Activated CD4-positive, alpha-beta T cell treated with anti-CD3 and anti-CD28 coated beads, Interleukin-2, Interleukin-4, amounts not matched to agents 100 ng/mL and 50 ng/mL, durations not matched to agents 16 hours and 8 hours (primary cell): ENCODE measurements at regions not wholly inside any gene's neighbourhood (a gene's known extent, or its start where the extent isn't known, plus 50 kb on each side); places are given as distances from the start of the nearest gene placed in this dataset.
"Not testable (repeated sequence)": the region's sequence is repeated elsewhere in the genome, so short reads cannot be mapped to it uniquely, and the experiment has no call there.

ENCODE experiments used
- DNase-seq: peaks from one replicate; pipeline ENCODE4 v3.0.0-alpha.2; 2020; ENCODE audit warnings: low spot score

DNA sequence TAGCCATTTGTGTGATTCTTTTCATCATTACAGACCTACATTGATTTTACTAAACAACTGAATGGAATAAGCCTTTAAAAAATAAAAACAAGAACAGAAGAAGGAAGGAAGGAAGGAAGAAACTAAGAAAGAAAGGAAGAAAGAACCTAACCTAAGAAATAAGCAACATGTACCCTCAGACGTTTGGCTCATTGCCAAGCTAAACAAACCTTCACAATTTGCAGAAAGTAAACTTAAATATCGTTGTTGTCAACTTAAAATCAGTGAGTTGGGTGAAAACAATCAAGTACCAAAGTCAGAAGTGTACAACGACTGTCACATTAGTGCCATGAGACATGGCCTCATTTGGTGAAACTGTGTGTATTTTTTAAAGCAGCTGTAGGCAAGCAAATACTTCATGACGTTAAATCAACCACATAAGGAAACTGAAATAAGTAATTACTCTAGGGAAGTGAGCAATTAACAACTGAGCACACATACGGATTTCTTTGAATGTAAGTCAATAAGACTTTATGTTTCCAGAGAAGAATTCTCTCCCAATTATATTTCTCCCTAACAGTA, 313.1 kb upstream of the TMPRSS15 start:
- no peak for DNase-seq

DNA sequence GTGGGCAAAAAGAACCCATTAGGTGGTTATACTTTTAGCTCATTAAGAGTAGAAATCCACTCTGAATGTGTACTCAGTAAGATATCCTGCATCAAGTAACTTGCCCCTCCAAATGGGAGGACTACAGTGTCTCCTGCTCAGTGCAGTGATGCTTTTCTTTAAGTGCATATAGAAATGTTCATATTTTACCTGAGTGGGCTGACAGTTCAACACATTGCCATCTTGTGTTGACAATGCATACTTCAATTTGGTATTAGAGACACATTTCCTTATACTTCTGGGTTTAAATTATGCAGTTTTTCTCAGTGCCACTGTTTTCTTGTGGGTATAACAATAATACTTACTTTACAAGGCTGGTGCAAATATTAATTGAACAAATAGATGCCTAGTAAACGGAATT, 318.6 kb upstream of the TMPRSS15 start:
- no peak for DNase-seq

- no peak for DNase-seq
These were observed 319.6 kb upstream of the TMPRSS15 start for GRCh38 chr21:18723171-18723570.

GRCh38 chr21:18725653-18726052, 322.1 kb upstream of the TMPRSS15 start:
- DNase-seq, result peak; percentile 0

DNA sequence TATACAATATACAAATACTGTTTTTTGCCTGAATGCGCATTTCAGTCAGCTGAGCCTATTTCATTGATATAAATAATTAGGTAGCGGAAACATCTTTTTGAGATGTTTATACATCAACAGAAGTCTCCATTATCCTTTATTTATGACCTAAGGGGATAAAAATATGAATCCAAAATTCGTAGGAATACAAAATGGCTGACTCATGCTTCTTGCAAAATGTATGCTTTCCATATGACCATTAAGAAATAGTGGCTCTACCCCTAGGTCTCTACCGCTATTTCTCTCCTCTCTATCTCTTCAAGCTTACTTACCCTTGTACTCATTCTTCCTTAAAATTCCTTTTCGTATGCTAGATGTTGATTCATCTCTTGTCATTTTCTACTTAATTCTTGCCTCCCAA, 338.4 kb upstream of the TMPRSS15 start:
- DNase-seq, result no peak

- DNase-seq, result no peak
These were observed 339.9 kb upstream of the TMPRSS15 start for GRCh38 chr21:18743531-18743930.

DNA sequence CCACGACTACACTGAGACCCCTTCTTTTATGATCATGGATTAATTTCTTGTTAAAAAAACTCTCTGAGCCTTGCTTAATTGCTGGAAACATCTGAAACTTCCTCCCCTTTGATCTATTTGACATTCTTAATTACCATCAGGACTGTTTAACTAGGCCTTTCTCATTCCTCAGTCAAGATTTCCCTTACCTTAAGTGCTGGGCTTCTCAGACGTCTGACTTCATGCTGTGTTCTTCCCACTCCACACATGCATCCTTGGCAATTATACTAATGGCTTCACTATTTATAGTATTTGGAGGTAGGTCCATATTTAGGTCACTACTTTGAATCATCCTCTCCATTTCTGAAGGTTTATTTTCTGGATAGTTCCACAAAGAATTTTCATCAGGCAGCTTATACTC, 341.3 kb upstream of the TMPRSS15 start:
- no peak for DNase-seq

GRCh38 chr21:18752894-18753293, 349.3 kb upstream of the TMPRSS15 start:
- DNase-seq, result not testable (repeated sequence)

- DNase-seq, result not testable (repeated sequence)
These were observed 352.7 kb upstream of the TMPRSS15 start for GRCh38 chr21:18756272-18756671.

DNA sequence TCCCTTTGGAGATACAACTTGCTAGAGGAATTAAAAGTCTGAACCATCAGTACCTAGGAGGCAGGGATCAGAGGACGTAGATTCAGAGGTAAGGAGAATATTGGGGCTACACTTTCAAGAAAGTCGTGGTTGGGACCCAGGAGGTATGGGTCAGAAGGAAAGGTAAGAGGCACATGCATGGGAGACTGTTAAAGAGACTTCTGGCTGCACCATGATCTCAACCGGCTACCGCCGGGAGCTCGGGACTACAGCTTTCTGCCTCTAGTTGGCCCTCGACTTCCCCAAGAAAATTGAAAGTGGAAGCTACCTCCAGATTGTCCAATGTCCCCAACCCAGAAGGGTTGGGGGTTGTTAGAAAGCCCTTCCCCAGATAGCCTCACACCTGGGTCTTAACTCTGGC, 355.7 kb upstream of the TMPRSS15 start:
- DNase-seq, result no peak

DNA sequence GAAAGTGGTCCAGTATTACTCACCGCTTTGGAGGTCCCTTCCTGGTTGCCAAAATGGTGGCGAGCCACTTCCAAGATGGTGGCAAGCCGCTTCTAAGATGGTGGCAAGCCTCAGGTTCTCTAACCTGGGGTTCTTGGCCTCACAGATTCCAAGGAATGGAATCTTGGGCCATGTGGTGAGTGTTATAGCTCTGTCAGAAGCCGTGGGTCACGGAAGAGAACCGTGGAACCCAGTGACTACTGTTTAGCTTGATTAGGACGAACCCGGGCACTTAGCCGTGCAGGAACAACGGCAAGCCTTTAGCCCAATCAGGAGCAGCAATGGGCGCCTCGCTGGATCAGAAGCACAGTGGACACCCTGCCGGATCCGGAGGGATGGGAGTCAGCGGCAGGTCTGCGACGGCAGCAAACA, 356.2 kb upstream of the TMPRSS15 start:
- no peak for DNase-seq

DNA sequence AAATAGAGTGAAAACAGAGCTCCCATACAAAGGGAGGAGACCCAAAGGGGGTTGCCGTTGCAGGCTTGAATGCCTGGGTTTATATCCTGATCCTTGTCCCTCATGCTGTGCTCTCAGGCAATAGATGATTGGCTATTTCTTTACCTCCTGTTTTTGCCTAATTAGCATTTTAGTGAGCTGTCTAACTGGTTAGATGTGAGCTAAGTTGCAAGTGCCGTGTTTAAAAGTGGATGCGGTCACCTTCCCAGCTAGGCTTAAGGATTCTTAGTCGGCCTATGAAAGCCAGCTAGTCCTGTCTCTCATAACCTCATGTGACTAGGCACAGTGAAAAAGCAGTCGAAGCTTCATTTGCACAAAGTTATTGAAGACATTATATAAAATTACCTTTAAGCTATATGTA, 356.7 kb upstream of the TMPRSS15 start:
- no peak for DNase-seq

DNA sequence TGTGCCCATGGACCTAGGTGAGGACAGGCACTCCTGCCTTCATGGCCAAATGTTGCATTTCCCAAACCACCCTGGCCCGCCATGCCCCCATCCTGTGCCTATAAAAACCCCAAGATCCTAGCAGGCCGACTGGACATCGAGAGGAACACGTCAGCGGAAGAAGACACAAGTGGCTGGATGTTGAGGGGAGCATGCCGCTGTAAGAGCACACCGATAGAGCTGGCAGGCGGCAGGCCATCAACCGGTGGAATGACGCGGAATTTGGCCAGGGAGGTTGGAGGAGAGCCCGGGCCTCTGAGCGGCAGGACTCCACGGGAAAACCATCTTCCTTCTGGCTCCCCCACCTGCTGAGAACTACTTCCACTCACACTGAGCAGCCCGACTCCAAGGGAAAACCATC, 361.1 kb upstream of the TMPRSS15 start:
- DNase-seq, result no peak

DNA sequence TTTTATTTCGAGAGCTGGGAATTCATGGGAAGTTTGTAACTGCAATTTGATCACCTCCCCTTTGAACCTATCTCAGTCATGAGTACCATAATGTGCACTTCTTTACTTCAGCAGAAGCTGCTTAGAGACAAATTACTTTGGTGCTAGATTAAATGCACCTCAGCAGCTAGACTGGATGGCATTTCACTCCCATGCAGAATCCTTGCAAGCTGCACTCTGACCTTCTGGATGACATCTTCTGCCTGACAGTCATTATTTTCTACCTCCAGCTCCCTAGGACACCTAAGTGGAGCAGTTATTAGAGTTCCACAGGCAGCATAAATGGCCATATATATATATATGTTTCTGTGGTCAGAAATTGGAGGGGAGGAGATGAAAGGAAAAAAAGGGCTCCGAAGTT, 366.0 kb upstream of the TMPRSS15 start:
- no peak for DNase-seq

DNA sequence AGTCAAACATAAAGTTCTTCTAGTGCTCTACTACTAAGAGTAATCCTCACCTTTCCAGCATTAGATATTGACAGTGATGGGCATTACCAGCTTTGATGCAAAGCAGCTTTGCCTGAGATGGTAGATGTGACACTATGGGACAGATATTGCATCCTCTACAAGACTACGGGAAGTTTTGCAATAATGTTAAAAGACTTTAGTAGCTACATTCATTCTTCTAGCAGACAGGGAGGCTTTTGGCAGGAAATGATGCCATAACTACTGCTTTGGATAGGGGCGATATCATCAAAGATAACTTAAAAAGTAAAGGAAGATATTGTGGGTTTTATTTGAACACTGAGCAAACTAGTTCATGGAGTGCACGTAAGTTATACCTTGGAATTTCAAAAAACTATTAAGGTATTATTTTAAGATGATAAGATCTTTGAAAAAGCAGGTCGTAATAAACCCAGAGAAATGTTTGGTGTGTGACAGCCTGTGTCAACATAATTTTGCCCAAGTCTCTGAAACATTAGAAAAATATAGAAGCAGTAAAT, 368.3 kb upstream of the TMPRSS15 start:
- no peak for DNase-seq

DNA sequence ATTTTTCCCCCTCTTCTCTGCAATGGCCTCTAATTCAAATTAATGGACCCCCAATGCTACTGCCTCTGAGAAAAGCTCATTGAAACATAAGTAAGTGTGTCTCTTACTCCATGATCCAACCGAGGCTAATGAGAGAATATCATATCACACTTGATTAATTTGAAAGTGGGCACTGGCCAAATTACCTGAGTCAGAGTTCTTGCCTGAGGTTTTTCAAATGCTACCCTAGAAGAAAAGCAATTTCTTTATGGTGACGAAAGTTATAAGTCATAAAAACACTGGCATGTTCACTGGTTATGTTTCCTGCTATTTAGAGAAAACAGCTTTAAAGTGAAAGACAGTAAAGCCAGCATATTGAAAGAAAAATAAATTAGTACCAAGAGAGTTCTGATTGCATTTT, 368.8 kb upstream of the TMPRSS15 start:
- no peak for DNase-seq

GRCh38 chr21:18772897-18773296, 369.3 kb upstream of the TMPRSS15 start:
- DNase-seq, result no peak

DNA sequence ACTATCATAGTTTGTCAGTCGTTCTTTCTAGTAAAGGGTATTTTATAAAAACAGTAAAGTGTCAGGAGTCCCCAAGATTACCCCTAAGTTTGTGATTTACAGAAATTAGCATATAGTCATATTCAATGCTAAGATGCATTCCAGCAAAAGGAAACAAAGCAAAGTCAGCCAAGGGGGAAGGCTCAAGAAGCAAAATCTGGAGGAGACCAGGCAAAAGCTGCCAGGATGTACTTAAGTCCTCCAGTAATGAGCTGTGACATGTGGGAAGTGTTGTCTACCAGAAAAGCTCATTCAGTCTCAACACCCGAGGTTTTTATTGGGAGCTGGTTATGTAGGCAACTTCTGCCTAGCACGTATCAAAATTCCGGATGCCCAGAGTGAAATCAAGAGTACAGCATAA, 373.4 kb upstream of the TMPRSS15 start:
- no peak for DNase-seq

DNA sequence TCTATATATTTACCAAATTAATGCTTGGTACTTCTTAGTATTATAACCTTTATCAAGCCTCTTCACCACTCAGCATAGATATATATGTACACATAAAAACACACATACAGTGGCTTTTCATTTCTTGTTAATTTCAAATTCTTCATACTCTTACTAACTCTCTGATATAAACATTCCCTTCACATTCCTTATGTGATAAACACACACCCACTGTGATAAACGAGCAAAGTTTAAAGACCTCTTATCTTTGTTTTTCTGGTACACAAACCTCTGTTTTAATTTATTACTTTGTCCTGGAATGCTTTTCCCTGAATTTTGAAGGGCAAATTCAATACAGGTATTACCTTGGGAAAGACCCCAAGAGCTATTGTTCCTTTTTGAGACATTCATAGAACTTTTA, 379.1 kb upstream of the TMPRSS15 start:
- no peak for DNase-seq

GRCh38 chr21:18801468-18801867, 397.9 kb upstream of the TMPRSS15 start:
- no peak for DNase-seq

GRCh38 chr21:18803624-18804023, 400.0 kb upstream of the TMPRSS15 start:
- DNase-seq, result no peak

- no peak for DNase-seq
These were observed 406.6 kb upstream of the TMPRSS15 start for GRCh38 chr21:18810136-18810535.

DNA sequence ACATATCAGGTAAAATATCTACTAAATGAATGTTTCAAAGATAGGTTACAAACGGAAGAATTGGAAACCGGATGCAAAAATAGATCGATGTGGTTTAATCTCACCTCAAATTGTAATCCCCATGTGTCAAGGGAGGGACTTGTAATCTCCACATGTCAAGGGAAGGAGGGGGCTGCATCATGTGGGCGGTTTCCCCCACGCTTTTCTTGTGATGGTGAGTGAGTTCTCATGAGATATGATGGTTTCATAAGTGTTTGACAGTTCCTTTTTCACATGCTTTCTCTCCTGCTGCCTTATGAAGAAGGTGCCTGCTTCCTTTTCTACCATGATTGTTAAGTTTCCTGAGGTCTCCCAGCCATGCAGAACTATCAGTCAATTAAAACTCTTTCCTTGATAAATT, 408.7 kb upstream of the TMPRSS15 start:
- DNase-seq, result no peak

DNA sequence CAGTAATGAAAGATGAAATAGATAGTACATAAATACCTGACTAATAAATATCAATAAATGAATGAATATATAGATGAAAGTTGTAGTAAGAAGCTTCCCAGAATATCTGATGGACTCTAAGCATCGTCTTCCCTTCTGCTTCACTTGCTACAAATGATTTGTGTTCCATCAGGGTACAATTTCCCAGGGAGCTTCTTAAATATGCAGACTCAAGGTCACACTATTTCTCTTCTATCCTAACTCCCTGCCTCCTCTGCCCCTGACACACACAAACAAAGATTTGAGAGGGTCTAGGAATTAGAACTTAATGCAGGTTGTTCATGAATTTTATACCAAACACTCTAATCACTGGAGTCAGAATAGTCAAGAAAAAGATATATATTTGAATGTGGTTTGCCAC, 415.9 kb upstream of the TMPRSS15 start:
- no peak for DNase-seq

- DNase-seq, result no peak
These were observed 423.0 kb upstream of the TMPRSS15 start for GRCh38 chr21:18826562-18826961.
